SJCRH30 (cell line): ENCODE measurements at regions not wholly inside any gene's neighbourhood (a gene's known extent, or its start where the extent isn't known, plus 50 kb on each side); places are given as distances from the start of the nearest gene placed in this dataset.
"Not testable (repeated sequence)": the region's sequence is repeated elsewhere in the genome, so short reads cannot be mapped to it uniquely, and the experiment has no call there.

Experiments
- DNase-seq, 2 experiments: peaks; one replicate each; pipeline ENCODE4 v3.0.0-alpha.2; 2015 to 2020
- H3K27ac ChIP-seq: fragments of 250-450 bp; sonication (Bioruptor Pico); 2 replicates; pipeline ENCODE4 v1.5.1; 2020; ENCODE audit warnings: mild to moderate bottlenecking, moderate library complexity
- H3K27me3 ChIP-seq: fragments of 250-450 bp; sonication (Bioruptor Pico); 2 replicates; pipeline ENCODE4 v1.5.1; 2020; ENCODE audit warnings: mild to moderate bottlenecking, moderate library complexity
- H3K36me3 ChIP-seq: fragments of 250-450 bp; sonication (Bioruptor Pico); 2 replicates; pipeline ENCODE4 v1.5.1; 2020; ENCODE audit warnings: mild to moderate bottlenecking, moderate library complexity
- H3K4me1 ChIP-seq: fragments of 250-450 bp; sonication (Bioruptor Pico); 2 replicates; pipeline ENCODE4 v1.5.1; 2020; ENCODE audit warnings: mild to moderate bottlenecking, moderate library complexity
- H3K4me3 ChIP-seq: fragments of 250-450 bp; sonication (Bioruptor Pico); 2 replicates; pipeline ENCODE4 v1.5.1; 2020; ENCODE audit warnings: mild to moderate bottlenecking, moderate library complexity
- H3K9me3 ChIP-seq: fragments of 250-450 bp; sonication (Bioruptor Pico); replicated peaks from 2 replicates; pipeline ENCODE4 v1.5.1; 2020; ENCODE audit warnings: mild to moderate bottlenecking, moderate library complexity

- peak overlapping the region; percentile 20 for H3K4me3 ChIP-seq
- peak; percentile 80 to 91 for DNase-seq
Measured at GRCh38 chr12:89775063-89775985, 66.7 kb upstream of the ATP2B1 start.

GRCh38 chr12:89774645-89775044 lies 66.0 kb upstream of the ATP2B1 start:
- H3K4me3 ChIP-seq: no peak overlapping the region
- H3K27me3 ChIP-seq: no peaks in the 10 kb centered on the region
- H3K9me3 ChIP-seq: no peaks in the 10 kb centered on the region
- no peaks in the 10 kb centered on the region for H3K36me3 ChIP-seq
- peaks cover 44% of the 10 kb centered on the region for H3K4me1 ChIP-seq
- H3K27ac ChIP-seq: peak overlapping the region; percentile 73
- no peak for DNase-seq

More at GRCh38 chr12:89775063-89775985, 66.7 kb upstream of the ATP2B1 start:
- no peaks in the 10 kb centered on the region for H3K27me3 ChIP-seq
- H3K9me3 ChIP-seq: no peaks in the 10 kb centered on the region
- H3K4me1 ChIP-seq: peaks cover 39% of the 10 kb centered on the region
- H3K36me3 ChIP-seq: no peaks in the 10 kb centered on the region
- H3K27ac ChIP-seq: peak overlapping the region; percentile 73

DNA sequence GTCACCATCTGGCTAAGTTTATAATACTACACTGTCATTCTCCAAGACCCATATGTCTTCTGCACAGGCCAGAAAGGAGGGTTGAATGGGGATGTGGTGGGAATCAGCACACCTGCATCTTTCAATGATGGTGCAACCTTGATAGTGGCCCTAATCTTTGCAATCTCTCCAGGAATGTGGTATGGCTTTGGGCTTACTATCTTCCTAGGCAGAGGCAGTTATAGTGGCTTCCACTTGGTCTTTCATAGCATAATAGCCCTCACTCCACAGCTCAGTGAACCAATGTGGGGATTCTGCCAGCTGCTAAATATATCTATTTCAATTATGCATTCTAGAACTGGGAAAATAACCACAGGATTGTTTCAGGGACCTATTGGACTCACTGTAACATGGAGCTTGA lies 61.8 kb upstream of the ATP2B1 start:
- DNase-seq: peak; percentile 28 to 61
- Histone ChIP-seq H3K27me3 (no peaks in the 10 kb centered on the region), H3K4me1 (peaks cover 36% of the 10 kb centered on the region), H3K9me3 (no peaks in the 10 kb centered on the region), H3K36me3 (no peaks in the 10 kb centered on the region), H3K4me3 (no peak overlapping the region), H3K27ac (peak overlapping the region; percentile 28)

- Histone ChIP-seq H3K4me3 (no peak overlapping the region), H3K9me3 (no peaks in the 10 kb centered on the region), H3K4me1 (peaks cover 28% of the 10 kb centered on the region), H3K27me3 (no peaks in the 10 kb centered on the region), H3K27ac (no peak overlapping the region), H3K36me3 (no peaks in the 10 kb centered on the region)
- DNase-seq: no peak
Measured at GRCh38 chr12:89769483-89769818, 60.8 kb upstream of the ATP2B1 start.

- H3K4me3 ChIP-seq: no peak overlapping the region
- no peak overlapping the region for H3K27ac ChIP-seq
- H3K4me1 ChIP-seq: peaks cover 24% of the 10 kb centered on the region
- no peaks in the 10 kb centered on the region for H3K27me3 ChIP-seq
- no peaks in the 10 kb centered on the region for H3K36me3 ChIP-seq
- no peak for DNase-seq
- H3K9me3 ChIP-seq: 0 out of 2 replicates have a peak, but pooled peaks cover 4% of the 10 kb centered on the region
Measured at GRCh38 chr12:89768586-89769482, 60.2 kb upstream of the ATP2B1 start.

- H3K27ac ChIP-seq: no peak overlapping the region
- H3K9me3 ChIP-seq: 0 out of 2 replicates have a peak, but pooled peaks cover 4% of the 10 kb centered on the region
- no peaks in the 10 kb centered on the region for H3K36me3 ChIP-seq
- peaks cover 40% of the 10 kb centered on the region for H3K4me1 ChIP-seq
- H3K4me3 ChIP-seq: no peak overlapping the region
- H3K27me3 ChIP-seq: no peaks in the 10 kb centered on the region
- DNase-seq: no peak
Measured at GRCh38 chr12:89765959-89766824, 57.6 kb upstream of the ATP2B1 start.

DNA sequence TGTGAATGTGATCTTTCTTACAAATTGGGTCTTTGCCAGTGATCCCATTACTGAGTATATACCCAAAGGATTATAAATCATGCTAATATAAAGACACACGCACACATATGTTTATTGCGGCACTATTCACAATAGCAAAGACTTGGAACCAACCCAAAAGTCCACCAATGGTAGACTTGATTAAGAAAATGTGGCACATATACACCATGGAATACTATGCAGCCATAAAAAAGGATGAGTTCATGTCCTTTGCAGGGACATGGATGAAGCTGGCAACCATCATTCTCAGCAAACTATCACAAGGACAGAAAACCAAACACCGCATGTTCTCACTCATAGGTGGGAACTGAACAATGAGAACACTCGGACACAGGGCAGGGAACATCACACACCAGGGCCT lies 55.5 kb upstream of the ATP2B1 start:
- H3K27me3 ChIP-seq, H3K9me3 ChIP-seq, H3K27ac ChIP-seq, H3K36me3 ChIP-seq, H3K4me3 ChIP-seq, DNase-seq: not testable (repeated sequence)
- peaks cover 23% of the 10 kb centered on the region for H3K4me1 ChIP-seq

DNA sequence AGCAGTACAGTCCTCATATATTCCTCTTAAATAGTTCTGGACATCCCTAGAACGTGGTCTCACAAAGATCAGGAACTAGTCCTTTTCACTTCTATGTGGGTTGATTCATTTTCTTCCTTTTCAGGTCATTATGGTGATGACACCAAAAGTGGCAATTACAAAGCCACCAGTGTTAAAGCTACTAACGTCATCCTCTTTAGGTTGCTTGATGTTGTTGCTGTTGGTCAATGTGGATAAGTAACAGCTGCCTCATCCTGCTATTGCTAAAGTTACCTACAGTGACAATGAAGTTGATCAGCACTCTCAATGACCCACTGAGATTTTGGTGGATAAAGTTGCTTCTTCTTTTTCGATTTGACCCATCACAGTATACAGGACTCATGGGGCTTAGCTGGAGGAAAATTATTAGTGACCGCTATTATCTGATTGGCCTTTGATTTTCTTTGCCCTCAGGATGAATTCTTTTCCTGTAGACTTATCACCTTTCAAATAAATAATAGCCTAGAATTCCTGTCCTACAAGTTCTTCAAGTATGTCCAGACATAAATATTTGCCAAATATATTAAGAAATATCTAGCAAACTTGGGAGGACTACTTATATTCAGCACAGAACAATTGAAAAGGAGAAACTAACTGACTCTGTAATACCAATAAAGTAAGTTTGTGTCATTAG lies 54.0 kb upstream of the ATP2B1 start:
- Histone ChIP-seq H3K27ac (no peak overlapping the region), H3K36me3 (no peaks in the 10 kb centered on the region), H3K9me3 (0 out of 2 replicates have a peak, but pooled peaks cover 4% of the 10 kb centered on the region), H3K27me3 (no peaks in the 10 kb centered on the region), H3K4me3 (no peak overlapping the region), H3K4me1 (peaks cover 19% of the 10 kb centered on the region)
- DNase-seq: peak in 1 of 2 experiments; percentile 41

DNA sequence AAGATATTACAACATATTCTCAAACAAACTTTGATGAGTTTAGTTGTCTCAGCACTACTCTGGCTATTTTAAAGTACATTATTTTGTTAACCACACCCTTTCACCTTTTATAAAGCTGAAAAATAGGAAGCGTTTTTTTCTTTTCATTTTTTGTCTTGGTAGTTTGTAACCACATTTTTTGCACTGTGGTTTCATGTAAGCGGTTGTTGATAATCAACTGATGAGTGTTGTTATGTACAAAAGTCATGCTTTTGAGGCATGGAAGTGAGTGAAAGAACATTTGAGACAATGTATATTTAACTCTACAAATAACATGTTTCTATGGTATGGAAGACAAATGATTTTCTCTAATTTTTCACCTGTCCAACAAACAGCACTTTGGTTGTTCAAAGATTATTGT lies 52.1 kb upstream of the ATP2B1 start:
- Histone ChIP-seq H3K9me3 (0 out of 2 replicates have a peak, but pooled peaks cover 4% of the 10 kb centered on the region), H3K36me3 (no peaks in the 10 kb centered on the region), H3K4me1 (peaks cover 19% of the 10 kb centered on the region), H3K27ac (no peak overlapping the region), H3K27me3 (no peaks in the 10 kb centered on the region), H3K4me3 (no peak overlapping the region)
- DNase-seq: no peak
